ENCODE measurements at regions not wholly inside any gene's neighbourhood (a gene's known extent, or its start where the extent isn't known, plus 50 kb on each side); places are given as distances from the start of the nearest gene placed in this dataset.
"Not testable (repeated sequence)": the region's sequence is repeated elsewhere in the genome, so short reads cannot be mapped to it uniquely, and the experiment has no call there.

DNA sequence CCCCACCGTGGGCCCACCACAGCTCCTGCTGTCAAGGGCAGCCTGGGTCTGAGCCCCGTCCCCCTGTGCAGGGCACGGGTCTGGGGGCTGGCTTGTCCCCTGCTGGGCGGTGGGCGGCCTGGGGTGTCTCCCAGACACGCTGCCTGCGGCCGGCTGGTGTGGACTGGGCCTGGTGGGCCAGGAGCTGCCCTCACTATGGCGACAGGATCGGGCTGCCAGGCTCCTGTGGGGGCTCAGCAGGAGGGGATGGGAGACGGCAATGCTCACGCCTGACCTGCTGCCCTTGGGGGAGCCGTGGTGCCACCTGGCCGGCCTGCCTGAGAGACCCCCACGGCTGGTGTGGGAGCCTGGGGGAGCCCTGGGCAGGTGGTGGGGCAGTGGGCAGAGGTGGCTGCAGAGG is 156.1 kb downstream of the TMEM121 start:
- not testable (repeated sequence) for H3K4me3 ChIP-seq (replicated peaks; ENCODE audit: low read depth, low read length); DNase-seq (ENCODE audit: extremely low read depth, low read depth)

DNA sequence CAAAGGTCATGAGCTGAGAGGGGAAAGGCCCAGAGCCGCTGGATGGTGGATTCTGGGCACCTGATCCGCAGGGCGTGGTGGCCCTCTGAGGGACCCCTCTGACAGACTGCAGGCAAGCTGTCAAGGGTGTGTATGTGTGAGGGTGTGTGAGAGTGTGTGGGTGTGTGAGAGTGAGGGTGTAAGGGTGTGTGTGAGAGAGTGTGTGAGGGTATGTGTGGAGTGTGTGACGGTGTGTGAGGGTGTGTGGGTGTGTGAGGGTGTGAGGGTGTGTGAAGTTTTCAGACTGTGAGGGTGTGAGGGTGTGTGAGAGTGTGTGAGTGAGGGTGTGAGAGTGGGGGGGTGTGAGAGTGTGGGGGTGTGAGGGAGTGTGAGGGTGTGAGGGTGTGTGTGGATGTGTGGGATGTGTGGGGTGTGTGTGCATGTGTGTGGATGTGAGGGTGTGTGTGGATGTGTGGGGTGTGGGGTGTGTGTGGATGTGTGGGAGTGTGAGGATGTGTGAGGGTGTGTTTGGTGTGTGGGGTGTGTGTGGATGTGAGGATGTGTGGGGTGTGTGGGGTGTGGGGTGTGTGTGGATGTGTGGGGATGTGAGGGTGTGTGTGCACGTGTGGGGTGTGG is 156.7 kb downstream of the TMEM121 start:
- TF ChIP-seq, protein P1, sequence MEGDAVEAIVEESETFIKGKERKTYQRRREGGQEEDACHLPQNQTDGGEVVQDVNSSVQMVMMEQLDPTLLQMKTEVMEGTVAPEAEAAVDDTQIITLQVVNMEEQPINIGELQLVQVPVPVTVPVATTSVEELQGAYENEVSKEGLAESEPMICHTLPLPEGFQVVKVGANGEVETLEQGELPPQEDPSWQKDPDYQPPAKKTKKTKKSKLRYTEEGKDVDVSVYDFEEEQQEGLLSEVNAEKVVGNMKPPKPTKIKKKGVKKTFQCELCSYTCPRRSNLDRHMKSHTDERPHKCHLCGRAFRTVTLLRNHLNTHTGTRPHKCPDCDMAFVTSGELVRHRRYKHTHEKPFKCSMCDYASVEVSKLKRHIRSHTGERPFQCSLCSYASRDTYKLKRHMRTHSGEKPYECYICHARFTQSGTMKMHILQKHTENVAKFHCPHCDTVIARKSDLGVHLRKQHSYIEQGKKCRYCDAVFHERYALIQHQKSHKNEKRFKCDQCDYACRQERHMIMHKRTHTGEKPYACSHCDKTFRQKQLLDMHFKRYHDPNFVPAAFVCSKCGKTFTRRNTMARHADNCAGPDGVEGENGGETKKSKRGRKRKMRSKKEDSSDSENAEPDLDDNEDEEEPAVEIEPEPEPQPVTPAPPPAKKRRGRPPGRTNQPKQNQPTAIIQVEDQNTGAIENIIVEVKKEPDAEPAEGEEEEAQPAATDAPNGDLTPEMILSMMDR (IDR thresholded peaks at IDR 0.05; ENCODE audit: low read depth, low read length, missing control alignments), result no peak

DNA sequence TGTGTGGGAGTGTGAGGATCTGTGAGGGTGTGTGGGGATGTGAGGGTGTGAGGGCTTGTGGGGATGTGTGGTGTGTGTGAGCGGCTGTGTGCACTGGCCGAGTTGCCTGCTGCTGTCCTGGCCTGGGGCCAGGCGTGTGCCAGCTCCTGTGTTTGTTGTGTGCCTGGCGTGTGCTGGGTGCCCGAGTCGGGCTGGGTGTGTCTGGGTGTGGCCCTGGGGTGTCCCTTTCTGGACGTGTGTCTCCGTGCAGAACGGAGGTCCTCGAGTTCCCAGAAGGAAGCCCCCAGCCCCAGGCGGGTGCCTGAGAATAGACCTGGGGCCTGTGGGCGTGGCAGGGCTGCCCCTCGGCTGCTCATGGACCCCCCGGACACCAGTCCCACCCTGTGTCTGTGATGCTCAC is 157.7 kb downstream of the TMEM121 start:
- DNase-seq (ENCODE audit: extremely low read depth, low read depth); H3K4me3 ChIP-seq (replicated peaks; ENCODE audit: low read depth, low read length): not testable (repeated sequence)

More for the DNA sequence above, 156.7 kb downstream of the TMEM121 start:
- DNase-seq (ENCODE audit: extremely low read depth, low read depth), result no peak
- no peak overlapping the region for H3K4me3 ChIP-seq (replicated peaks; ENCODE audit: low read depth, low read length)

GRCh38 chr14:105684597-105684996 is 158.2 kb downstream of the TMEM121 start:
- not testable (repeated sequence) for DNase-seq (ENCODE audit: extremely low read depth, low read depth); H3K4me3 ChIP-seq (replicated peaks; ENCODE audit: low read depth, low read length)

DNA sequence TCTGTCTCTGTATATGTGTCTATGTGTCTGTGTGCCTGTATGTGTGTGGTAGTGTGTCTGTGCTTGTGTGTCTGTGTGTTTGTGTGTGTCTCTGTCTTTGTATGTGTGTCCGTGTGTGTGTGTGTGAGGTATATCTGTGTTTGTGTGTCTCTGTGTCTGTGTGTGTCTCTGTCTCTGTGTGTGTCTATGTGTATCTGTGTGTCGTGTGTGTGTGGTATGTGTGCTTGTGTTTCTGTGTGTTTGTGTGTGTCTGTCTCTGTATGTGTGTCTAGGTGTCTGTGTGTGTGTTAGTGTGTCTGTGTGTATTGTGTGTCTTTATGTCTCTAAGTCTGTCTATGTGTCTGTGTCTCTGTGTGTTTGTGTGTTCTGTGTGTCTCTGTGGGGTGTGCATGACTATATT is 158.6 kb downstream of the TMEM121 start:
- H3K4me3 ChIP-seq (replicated peaks; ENCODE audit: low read depth, low read length), result no peak overlapping the region
- TF ChIP-seq, protein P1 (IDR thresholded peaks at IDR 0.05; ENCODE audit: low read depth, low read length, missing control alignments), result no peak

DNA sequence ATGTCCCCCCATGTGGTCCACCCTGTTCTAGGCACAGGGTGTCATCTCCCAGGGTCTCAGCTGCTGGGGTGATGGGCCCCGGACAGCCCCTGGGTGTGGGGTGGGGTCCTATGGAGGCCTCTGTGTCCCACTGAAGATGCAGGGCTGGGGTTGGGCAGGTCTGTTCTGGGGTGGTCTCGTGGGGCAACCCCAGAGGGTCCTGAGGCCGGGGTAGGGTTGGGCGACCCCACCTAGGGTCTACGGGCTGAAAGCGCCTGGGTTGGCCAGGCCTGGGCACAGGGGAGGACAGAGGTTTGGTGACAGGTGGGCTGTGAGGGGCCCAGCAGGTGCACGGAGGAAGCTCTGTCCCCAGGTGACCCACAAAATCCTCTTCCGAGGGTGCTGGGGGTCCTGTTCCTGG is 159.2 kb downstream of the TMEM121 start:
- H3K4me3 ChIP-seq (replicated peaks; ENCODE audit: low read depth, low read length); DNase-seq (ENCODE audit: extremely low read depth, low read depth): not testable (repeated sequence)

More for the DNA sequence above, 158.6 kb downstream of the TMEM121 start:
- no peak for DNase-seq (ENCODE audit: extremely low read depth, low read depth)

- not testable (repeated sequence) for DNase-seq (ENCODE audit: extremely low read depth, low read depth); H3K4me3 ChIP-seq (replicated peaks; ENCODE audit: low read depth, low read length)
Observed at GRCh38 chr14:105686050-105686449, 159.7 kb downstream of the TMEM121 start.

DNA sequence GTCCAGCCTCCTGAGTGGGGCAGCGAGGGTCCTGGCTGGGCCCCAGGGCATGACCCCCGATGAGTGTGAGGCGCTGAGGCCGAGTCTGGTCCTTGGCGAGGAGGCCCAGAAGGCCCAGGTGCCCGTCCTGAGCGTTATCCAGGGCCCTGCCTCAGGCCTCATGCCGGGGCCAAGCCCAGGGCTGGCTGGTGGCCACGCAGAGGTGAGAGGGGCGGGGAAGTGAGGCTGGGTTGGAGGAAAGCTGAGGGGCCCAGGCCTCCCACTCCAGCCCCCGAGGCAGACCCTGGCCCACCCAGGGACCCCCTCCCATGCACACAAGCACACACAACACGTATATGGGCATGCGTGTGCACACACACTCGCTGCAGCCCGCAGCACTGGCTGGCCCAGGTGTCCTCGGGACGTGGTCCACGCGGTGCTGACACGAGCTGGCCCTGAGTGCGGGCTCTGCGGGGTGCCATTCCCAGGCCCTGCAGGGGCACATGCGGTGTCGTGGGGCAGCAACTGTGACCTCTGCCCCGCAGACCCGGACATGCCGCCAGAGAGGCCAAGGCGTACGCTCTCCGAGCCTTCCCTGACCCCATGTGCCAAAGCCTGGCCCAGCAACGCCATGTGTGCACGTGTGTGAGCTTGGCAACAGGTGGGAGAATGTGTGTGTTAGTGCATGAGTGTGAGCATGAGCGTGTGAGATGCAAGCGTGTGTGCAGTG is 160.2 kb downstream of the TMEM121 start:
- H3K4me3 ChIP-seq (replicated peaks; ENCODE audit: low read depth, low read length); DNase-seq (ENCODE audit: extremely low read depth, low read depth): not testable (repeated sequence)

DNA sequence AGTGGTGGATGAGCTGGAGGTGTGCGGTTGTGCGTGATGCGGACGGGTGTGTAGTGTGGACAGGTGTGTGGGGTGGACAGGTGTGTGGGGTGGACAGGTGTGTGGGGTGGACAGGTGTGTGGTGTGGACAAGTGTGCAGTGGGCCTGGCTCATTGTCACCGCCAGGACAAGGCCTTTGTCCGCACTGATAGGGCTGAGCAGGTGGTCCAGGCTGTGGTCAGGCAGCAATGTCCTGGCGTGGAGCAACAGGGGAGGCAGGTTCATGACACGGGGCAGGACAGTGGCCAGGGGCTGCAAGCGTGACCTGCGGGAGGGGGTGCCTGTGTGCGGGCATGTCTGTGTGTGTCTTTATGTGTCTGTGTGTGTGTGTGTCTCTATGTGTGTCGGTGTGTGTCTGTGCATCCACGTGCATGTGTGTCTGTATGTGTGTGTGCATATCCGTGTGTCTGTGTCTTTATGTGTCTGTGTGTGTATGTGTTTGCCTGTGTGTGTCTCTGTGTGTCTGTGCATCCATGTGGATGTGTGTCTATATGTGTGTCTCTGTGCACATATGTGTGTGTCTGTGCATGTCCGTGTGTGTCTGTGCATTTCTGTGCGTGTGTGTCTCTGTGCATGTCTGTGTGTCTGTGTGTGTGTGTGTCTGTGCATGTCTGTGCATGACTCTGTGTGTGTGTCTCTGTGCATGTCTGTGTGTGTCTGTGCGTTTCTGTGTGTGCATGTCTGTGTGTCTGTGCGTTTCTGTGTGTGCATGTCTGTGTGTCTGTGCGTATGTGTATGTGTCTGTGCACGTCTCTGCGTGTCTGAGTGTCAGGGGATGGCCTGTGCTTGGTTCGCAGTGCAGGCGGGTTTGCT is 161.0 kb downstream of the TMEM121 start:
- not testable (repeated sequence) for DNase-seq (ENCODE audit: extremely low read depth, low read depth); H3K4me3 ChIP-seq (replicated peaks; ENCODE audit: low read depth, low read length)

GRCh38 chr14:105688023-105688351 is 161.6 kb downstream of the TMEM121 start:
- not testable (repeated sequence) for DNase-seq (ENCODE audit: extremely low read depth, low read depth)

DNA sequence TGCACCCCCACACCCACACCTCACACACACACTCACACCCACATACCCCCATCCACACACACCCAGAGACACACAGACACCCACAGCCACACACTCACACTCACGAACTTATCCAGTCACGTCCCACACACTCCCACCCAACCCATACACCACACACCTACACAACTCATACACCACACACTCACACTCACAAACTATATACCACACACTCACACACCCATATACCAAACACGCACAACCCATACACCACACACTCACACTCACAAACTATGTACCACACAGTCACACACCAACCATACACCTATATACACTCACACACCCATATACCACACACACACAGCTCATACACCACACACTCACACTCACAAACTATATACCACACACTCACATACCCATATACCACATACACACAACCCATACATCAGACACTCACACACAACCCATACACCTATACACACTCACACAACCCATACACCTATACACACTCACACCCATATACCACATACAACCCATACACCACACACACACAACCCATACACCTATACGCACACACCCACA is 162.4 kb downstream of the TMEM121 start:
- not testable (repeated sequence) for H3K4me3 ChIP-seq (replicated peaks; ENCODE audit: low read depth, low read length); DNase-seq (ENCODE audit: extremely low read depth, low read depth)

More at GRCh38 chr14:105688023-105688351, 161.6 kb downstream of the TMEM121 start:
- H3K4me3 ChIP-seq (replicated peaks; ENCODE audit: low read depth, low read length), result not testable (repeated sequence)

Data from HFF-Myc (cell line).